Fibroblast of lung (primary cell): ENCODE measurements at regions not wholly inside any gene's neighbourhood (a gene's known extent, or its start where the extent isn't known, plus 50 kb on each side); places are given as distances from the start of the nearest gene placed in this dataset.

Experiments used
- EZH2 ChIP-seq: IDR thresholded peaks from 2 replicates; pipeline ENCODE4 v1.5.1; 2012; ENCODE audit warnings: low read length, control low read depth, mild to moderate bottlenecking; ENCODE audit errors: missing control alignments
- TF ChIP-seq, protein P1 (sequence below), 2 donors: IDR thresholded peaks in 1 of 2; conservative IDR thresholded peaks in 1 of 2; 1 replicate in 1 of 2; 2 replicates in 1 of 2; pipeline ENCODE4 v1.5.1; 2011 to 2012; ENCODE audit warnings: low read length in 2 of 2, control low read depth in 1 of 2, inconsistent platforms in 1 of 2, low read depth in 1 of 2, mild to moderate bottlenecking in 1 of 2

GRCh38 chr4:138693526-138693925 is 322.1 kb upstream of the NOCT start:
- TF ChIP-seq, protein P1, sequence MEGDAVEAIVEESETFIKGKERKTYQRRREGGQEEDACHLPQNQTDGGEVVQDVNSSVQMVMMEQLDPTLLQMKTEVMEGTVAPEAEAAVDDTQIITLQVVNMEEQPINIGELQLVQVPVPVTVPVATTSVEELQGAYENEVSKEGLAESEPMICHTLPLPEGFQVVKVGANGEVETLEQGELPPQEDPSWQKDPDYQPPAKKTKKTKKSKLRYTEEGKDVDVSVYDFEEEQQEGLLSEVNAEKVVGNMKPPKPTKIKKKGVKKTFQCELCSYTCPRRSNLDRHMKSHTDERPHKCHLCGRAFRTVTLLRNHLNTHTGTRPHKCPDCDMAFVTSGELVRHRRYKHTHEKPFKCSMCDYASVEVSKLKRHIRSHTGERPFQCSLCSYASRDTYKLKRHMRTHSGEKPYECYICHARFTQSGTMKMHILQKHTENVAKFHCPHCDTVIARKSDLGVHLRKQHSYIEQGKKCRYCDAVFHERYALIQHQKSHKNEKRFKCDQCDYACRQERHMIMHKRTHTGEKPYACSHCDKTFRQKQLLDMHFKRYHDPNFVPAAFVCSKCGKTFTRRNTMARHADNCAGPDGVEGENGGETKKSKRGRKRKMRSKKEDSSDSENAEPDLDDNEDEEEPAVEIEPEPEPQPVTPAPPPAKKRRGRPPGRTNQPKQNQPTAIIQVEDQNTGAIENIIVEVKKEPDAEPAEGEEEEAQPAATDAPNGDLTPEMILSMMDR (conservative IDR thresholded peaks at IDR 0.05 in 1 of 2, IDR thresholded peaks at IDR 0.05 in 1 of 2; ENCODE audit: low read depth in 1 of 2, low read length in 2 of 2): no peak
- no peak for TF ChIP-seq EZH2
